Activated T-helper 2 cell treated with anti-CD3 and anti-CD28 coated beads, Interferon-gamma antibody, Interleukin-2, Interleukin-4, amounts not matched to agents 10 μg/mL and 5 μg/mL and 100 μg/mL, durations not matched to agents 14 hours and 24 hours and 36 hours (primary cell): ENCODE measurements at regions not wholly inside any gene's neighbourhood (a gene's known extent, or its start where the extent isn't known, plus 50 kb on each side); places are given as distances from the start of the nearest gene placed in this dataset.

Experiments used
- DNase-seq: peaks from one replicate; pipeline ENCODE4 v3.0.0; 2021; ENCODE audit warnings: low spot score
- H3K27ac Mint-ChIP-seq: one replicate; pipeline ENCODE4 v1.8.0; 2021; ENCODE audit warnings: mixed read lengths
- H3K27me3 Mint-ChIP-seq: one replicate; pipeline ENCODE4 v1.8.0; 2021; ENCODE audit warnings: low read depth, mixed read lengths
- H3K36me3 Mint-ChIP-seq: one replicate; pipeline ENCODE4 v1.8.0; 2021; ENCODE audit warnings: low read depth, mixed read lengths
- H3K4me1 Mint-ChIP-seq: one replicate; pipeline ENCODE4 v1.8.0; 2021; ENCODE audit warnings: low read depth, mixed read lengths
- H3K4me3 Mint-ChIP-seq: one replicate; pipeline ENCODE4 v1.8.0; 2021; ENCODE audit warnings: low read depth, mild to moderate bottlenecking, moderate library complexity, mixed read lengths
- H3K9me3 Mint-ChIP-seq: one replicate; pipeline ENCODE4 v1.8.0; 2021; ENCODE audit warnings: mixed read lengths
- intact Hi-C: fragments of 100-400 bp; cut with micrococcal nuclease; formaldehyde crosslinking; loops from one replicate; pipeline ENCODE4 v1.15.1; 2023

DNA sequence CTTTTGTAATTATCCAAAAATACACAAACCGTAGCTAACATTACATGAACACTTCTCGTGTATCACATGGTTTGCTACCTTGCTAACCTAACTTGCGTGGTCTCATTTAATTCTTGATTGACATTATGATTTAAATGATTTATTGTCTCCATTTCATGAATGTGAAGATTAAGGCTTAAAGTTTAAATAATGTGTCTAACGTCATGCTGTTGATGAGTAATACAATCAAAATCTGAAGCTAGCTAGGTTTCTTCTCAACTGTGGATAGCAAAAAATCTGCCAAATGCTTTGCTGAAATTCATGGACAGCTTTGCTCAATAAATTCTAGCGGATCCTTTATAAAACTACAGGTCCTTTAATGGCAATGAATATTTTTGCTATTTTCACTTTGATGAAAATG lies 274.1 kb upstream of the MC4R start:
- Mint-ChIP-seq H3K36me3 (no peaks in the 10 kb centered on the region), H3K9me3 (no peaks in the 10 kb centered on the region), H3K27me3 (no peaks in the 10 kb centered on the region), H3K27ac (no peak overlapping the region), H3K4me1 (no peaks in the 10 kb centered on the region), H3K4me3 (no peak overlapping the region)
- intact Hi-C loops, result no loop called here
- no peak for DNase-seq

DNA sequence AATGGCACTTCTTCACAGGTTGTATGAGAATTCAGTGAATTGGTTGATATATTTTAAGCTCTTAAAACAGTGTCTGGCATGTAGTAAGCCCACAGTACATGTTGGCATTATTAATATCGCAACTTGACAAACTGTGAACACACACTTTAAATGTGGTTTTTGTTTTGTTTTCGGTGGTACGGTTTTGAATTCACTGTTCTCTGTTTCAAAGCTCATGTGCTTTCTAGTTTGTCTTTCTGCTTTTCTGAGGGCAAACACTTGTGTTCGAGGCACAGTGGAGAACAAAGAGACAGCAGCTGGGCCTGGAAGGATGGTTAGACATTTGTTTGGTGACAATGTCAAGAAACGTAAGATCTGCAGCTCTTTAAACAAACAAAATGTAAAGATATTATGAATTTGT lies 276.5 kb upstream of the MC4R start:
- Mint-ChIP-seq H3K27ac (no peak overlapping the region), H3K4me1 (no peaks in the 10 kb centered on the region), H3K27me3 (no peaks in the 10 kb centered on the region), H3K36me3 (no peaks in the 10 kb centered on the region), H3K9me3 (no peaks in the 10 kb centered on the region), H3K4me3 (no peak overlapping the region)
- DNase-seq, result no peak
- intact Hi-C loops, result no loop called here

DNA sequence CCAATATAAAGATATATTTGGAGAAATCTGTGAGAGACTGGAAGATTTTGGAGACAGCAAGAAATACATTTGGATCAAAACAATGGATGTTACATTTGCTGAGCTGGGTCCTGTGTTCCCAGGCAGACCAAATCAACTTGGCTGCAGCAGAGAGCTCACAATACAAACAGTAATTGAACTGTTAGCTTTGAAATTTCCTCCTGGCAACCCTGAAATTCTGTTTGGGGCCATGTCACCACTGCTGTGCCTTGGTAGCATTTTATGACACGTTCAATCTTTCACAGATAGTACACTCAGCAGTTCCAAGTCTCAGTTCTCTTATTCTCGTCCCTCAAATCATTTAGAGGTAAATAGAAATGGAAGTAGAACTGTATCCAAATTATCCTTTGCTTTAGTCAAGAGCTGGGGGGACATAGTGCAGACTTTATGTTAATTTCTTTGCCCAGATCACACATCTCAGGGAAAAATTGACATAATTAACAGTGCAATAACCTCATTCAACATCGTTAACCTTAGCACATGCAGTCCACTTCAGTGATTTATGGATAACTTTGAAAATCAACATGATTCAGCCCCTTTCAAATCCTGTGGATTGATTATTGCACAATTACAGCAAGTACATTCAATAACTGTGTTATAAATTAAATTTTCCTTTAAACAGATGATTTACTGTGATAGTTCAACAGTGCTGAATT lies 277.4 kb upstream of the MC4R start:
- DNase-seq, result no peak
- no peak overlapping the region for H3K27ac Mint-ChIP-seq
- no peaks in the 10 kb centered on the region for H3K9me3 Mint-ChIP-seq
- no peaks in the 10 kb centered on the region for H3K27me3 Mint-ChIP-seq
- no peak overlapping the region for H3K4me3 Mint-ChIP-seq
- no peaks in the 10 kb centered on the region for H3K4me1 Mint-ChIP-seq
- intact Hi-C loops, result no loop called here
- H3K36me3 Mint-ChIP-seq, result no peaks in the 10 kb centered on the region

- H3K4me1 Mint-ChIP-seq, result no peaks in the 10 kb centered on the region
- intact Hi-C loops, result no loop called here
- no peaks in the 10 kb centered on the region for H3K27me3 Mint-ChIP-seq
- no peaks in the 10 kb centered on the region for H3K36me3 Mint-ChIP-seq
- H3K9me3 Mint-ChIP-seq, result no peaks in the 10 kb centered on the region
- no peak overlapping the region for H3K27ac Mint-ChIP-seq
- H3K4me3 Mint-ChIP-seq, result no peak overlapping the region
- DNase-seq, result no peak
Measured at GRCh38 chr18:60654298-60654697, 281.7 kb upstream of the MC4R start.

DNA sequence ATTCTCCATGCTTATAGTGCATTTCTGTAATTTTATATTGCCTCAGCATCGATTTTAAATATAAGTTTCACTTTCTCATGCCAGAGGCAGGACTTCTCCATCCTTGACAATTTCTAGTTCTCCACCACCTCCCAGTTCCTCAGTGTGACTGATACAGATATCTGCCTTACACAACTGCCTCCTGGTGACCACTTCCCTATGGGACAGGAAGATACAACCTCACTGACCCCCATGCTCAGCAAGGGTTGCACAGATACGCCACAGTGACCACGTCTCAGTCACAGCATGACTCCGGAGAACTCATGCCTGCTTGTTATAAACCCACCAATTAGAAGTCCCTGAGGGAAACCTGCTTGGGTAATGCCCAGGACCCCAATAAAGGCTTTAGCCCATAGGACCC lies 284.0 kb upstream of the MC4R start:
- intact Hi-C loops, result no loop called here
- DNase-seq, result no peak
- Mint-ChIP-seq H3K27me3 (no peaks in the 10 kb centered on the region), H3K36me3 (no peaks in the 10 kb centered on the region), H3K9me3 (no peaks in the 10 kb centered on the region), H3K4me1 (no peaks in the 10 kb centered on the region), H3K27ac (no peak overlapping the region), H3K4me3 (no peak overlapping the region)

DNA sequence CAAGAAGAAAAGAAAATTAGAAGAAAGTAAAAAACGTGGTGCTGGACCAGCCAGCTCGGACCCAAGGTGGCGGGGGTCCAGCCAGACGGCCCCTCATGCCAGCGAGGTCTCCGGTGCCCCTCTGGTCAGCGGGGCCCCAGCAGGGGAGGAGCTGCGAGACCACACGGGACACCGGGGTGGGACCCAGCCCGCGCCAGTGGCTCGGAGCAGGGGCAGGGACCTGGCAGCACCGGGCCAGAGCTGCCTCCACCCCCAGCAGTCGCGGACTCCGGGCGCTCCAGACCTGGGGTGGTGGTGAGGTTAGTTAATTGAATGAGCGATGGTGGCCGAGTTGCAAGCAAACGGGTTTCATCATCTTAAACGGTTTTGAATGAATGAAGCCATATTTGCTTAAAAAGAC lies 289.9 kb upstream of the MC4R start:
- H3K4me3 Mint-ChIP-seq, result no peak overlapping the region
- H3K9me3 Mint-ChIP-seq, result no peaks in the 10 kb centered on the region
- no peak overlapping the region for H3K27ac Mint-ChIP-seq
- H3K36me3 Mint-ChIP-seq, result no peaks in the 10 kb centered on the region
- intact Hi-C loops, result no loop called here
- H3K27me3 Mint-ChIP-seq, result no peaks in the 10 kb centered on the region
- no peaks in the 10 kb centered on the region for H3K4me1 Mint-ChIP-seq
- no peak for DNase-seq

DNA sequence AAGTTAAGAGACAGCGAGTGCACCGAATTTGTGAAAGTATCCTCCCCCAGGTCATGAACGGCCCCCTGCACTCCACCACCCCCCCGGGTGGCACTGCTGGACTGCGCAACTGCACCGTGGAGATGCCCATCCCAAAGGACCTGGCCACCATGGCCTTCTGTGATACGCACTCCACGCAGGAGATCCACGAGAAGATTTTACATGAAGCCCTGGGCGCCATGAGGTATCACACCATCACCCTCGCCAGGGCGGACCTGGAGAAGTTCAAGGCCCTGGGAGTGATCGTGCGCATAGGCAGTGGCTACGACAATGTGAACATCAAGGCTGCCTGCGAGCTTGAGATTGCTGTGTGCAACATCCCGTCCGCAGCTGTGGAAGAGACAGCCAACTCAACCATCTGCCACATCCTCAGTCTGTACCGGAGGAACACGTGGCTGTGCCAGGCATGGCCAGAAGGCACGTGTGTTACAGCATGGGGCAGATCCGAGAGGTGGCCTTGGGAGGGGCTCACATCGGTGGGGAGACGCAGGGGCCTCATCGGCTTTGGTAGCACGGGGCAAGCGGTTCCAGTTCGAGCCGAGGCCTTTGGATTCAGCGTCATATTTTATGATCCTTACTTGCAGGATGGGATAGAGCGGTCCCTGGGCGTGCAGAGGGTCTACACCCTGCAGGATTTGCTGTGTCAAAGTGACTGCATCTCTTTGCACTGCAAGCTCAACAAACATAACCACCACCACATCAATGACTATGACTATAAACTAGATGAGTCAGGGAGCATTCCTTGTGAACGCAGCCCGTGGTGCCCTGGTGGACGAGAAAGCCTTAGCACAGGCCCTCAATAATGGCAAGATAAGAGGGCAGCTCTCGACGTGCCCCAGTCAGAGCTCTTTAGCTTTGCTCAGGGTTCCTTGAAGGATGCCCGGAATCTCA lies 290.8 kb upstream of the MC4R start:
- Mint-ChIP-seq H3K9me3 (no peaks in the 10 kb centered on the region), H3K4me3 (no peak overlapping the region), H3K27me3 (no peaks in the 10 kb centered on the region), H3K36me3 (no peaks in the 10 kb centered on the region), H3K4me1 (no peaks in the 10 kb centered on the region), H3K27ac (no peak overlapping the region)
- intact Hi-C loops, result no loop called here
- no peak for DNase-seq

DNA sequence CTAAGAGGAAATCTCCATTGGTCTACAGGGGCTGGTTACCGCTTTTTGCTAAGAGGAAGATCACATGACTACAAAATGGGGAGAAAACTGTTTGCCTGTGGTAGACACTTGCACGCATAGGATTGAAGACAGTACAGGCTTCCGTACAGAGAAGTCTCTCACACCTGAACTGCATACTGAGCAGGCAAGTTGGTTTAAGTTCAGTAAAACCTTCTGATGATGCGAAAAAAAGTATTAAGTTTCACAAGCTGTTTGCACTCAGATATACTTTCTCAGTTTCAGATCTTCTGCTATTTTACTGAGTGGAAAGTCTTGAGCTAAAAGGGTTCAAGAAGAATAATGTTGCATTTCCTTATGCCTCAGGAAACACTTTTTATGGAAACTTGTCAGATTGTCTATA lies 292.2 kb upstream of the MC4R start:
- no peaks in the 10 kb centered on the region for H3K27me3 Mint-ChIP-seq

GRCh38 chr18:60667016-60667415 lies 294.4 kb upstream of the MC4R start:
- H3K4me1 Mint-ChIP-seq, result no peaks in the 10 kb centered on the region
- no peak overlapping the region for H3K4me3 Mint-ChIP-seq
- no peak for DNase-seq
- H3K9me3 Mint-ChIP-seq, result no peaks in the 10 kb centered on the region
- no peak overlapping the region for H3K27ac Mint-ChIP-seq
- no peaks in the 10 kb centered on the region for H3K36me3 Mint-ChIP-seq
- no peaks in the 10 kb centered on the region for H3K27me3 Mint-ChIP-seq
- intact Hi-C loops, result no loop called here

More for the DNA sequence above, 292.2 kb upstream of the MC4R start:
- Mint-ChIP-seq H3K4me3 (no peak overlapping the region), H3K36me3 (no peaks in the 10 kb centered on the region), H3K9me3 (no peaks in the 10 kb centered on the region), H3K27ac (no peak overlapping the region), H3K4me1 (no peaks in the 10 kb centered on the region)
- intact Hi-C loops, result no loop called here
- no peak for DNase-seq

DNA sequence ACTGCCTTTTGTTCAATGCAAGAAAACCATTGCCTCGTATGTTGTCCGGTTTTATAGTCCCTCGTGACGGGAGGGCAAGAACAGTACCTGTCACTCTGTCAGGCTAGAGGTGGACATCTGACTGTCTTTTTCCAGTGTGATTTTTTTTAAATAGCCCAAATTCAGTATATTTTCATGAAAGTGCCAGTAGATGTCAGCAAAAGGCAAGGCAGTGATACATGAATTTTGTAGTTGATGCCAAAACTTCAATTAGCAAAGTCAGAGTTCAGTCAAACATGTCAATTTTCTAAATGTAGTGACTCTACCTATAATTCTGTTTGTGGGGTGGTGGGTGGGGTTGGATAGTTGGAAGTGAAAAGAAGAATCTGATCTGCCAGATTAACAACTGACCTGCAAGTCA lies 296.0 kb upstream of the MC4R start:
- no peak overlapping the region for H3K27ac Mint-ChIP-seq
- no peaks in the 10 kb centered on the region for H3K4me1 Mint-ChIP-seq
- DNase-seq, result no peak
- no peaks in the 10 kb centered on the region for H3K36me3 Mint-ChIP-seq
- H3K9me3 Mint-ChIP-seq, result no peaks in the 10 kb centered on the region
- H3K27me3 Mint-ChIP-seq, result no peaks in the 10 kb centered on the region
- intact Hi-C loops, result no loop called here
- H3K4me3 Mint-ChIP-seq, result no peak overlapping the region

DNA sequence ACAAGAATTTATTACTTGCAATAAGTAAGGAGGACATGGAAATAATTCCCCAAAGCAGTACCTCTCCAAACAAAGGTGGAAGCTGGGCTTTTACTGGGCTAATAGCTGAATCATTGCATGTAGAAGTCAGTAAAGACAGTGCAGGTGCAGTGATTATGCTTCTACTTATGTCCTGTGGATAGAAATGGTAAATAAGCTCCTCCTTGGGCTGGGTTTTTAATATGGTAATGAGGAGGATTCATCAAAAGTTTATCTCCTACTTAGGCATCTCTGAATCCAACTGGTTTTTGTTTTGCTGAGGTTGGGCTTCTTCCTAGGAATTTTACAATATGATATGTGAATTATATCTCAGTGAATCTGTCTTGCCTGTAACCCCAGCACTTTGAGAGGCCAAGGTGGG lies 297.4 kb upstream of the MC4R start:
- no peak for DNase-seq
- Mint-ChIP-seq H3K9me3 (no peaks in the 10 kb centered on the region), H3K36me3 (no peaks in the 10 kb centered on the region), H3K27me3 (no peaks in the 10 kb centered on the region), H3K27ac (no peak overlapping the region), H3K4me1 (no peaks in the 10 kb centered on the region), H3K4me3 (no peak overlapping the region)
- intact Hi-C loops, result no loop called here

GRCh38 chr18:60671021-60671420 lies 298.4 kb upstream of the MC4R start:
- H3K27ac Mint-ChIP-seq, result no peak overlapping the region
- DNase-seq, result no peak
- H3K4me1 Mint-ChIP-seq, result no peaks in the 10 kb centered on the region
- intact Hi-C loops, result no loop called here
- no peak overlapping the region for H3K4me3 Mint-ChIP-seq
- H3K27me3 Mint-ChIP-seq, result no peaks in the 10 kb centered on the region
- H3K36me3 Mint-ChIP-seq, result no peaks in the 10 kb centered on the region
- H3K9me3 Mint-ChIP-seq, result no peaks in the 10 kb centered on the region

GRCh38 chr18:60675126-60675525 lies 302.6 kb upstream of the MC4R start:
- Mint-ChIP-seq H3K36me3 (no peaks in the 10 kb centered on the region), H3K27me3 (no peaks in the 10 kb centered on the region), H3K4me3 (no peak overlapping the region), H3K9me3 (no peaks in the 10 kb centered on the region), H3K4me1 (no peaks in the 10 kb centered on the region), H3K27ac (no peak overlapping the region)
- no peak for DNase-seq
- intact Hi-C loops, result no loop called here
